ENCODE measurements at regions not wholly inside any gene's neighbourhood (a gene's known extent, or its start where the extent isn't known, plus 50 kb on each side); places are given as distances from the start of the nearest gene placed in this dataset.
A peak's percentile ranks its signal among the peaks of the same experiment; 100 is the strongest.

DNA sequence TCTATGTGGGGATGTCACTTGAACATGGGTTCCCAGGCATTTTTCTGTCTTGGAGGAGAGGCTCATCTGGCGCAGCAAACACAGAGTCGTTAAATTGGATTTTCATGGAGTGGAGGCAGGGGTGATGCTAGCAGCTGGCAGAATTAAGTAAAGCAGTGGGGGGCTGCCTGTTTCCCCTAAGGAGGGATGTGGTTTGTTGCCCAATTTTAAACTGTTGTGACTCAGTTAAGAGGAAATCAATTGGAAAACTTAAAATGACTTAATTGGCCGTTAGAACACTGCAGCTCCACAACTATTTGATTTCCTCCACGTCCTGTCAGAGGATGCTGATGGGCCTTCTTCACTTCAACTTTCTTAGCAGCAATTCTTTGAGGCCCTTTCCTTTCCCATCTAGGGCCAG, 354.1 kb upstream of the ATP5MC3 start:
- Histone ChIP-seq H3K36me3 (ENCODE audit: insufficient read depth, low read length, poor library complexity, severe bottlenecking) (no peaks in the 10 kb centered on the region), H3K27ac (ENCODE audit: low read depth, low read length, poor library complexity, severe bottlenecking) (no peak overlapping the region), H3K9me3 (ENCODE audit: low read depth, low read length, poor library complexity, severe bottlenecking) (no peaks in the 10 kb centered on the region), H3K27me3 (replicated peaks; ENCODE audit: insufficient read depth, low read depth, low read length, poor library complexity) (no peaks in the 10 kb centered on the region), H3K4me3 (ENCODE audit: low read depth, low read length, poor library complexity, severe bottlenecking) (no peak overlapping the region), H3K4me1 (ENCODE audit: insufficient read depth, low read length, poor library complexity, severe bottlenecking) (peaks cover 12% of the 10 kb centered on the region)
- intact Hi-C loops (cut with micrococcal nuclease; ENCODE audit: unreplicated experiment): loop anchor here (5.0 kb wide), 1 partner anchor 163 kb away; no protein-coding TSS in a partner anchor
- TF ChIP-seq EZH2 (IDR thresholded peaks at IDR 0.05; ENCODE audit: borderline replicate concordance, low read depth, low read length, poor library complexity, severe bottlenecking): no peak
- TF ChIP-seq, protein P1, sequence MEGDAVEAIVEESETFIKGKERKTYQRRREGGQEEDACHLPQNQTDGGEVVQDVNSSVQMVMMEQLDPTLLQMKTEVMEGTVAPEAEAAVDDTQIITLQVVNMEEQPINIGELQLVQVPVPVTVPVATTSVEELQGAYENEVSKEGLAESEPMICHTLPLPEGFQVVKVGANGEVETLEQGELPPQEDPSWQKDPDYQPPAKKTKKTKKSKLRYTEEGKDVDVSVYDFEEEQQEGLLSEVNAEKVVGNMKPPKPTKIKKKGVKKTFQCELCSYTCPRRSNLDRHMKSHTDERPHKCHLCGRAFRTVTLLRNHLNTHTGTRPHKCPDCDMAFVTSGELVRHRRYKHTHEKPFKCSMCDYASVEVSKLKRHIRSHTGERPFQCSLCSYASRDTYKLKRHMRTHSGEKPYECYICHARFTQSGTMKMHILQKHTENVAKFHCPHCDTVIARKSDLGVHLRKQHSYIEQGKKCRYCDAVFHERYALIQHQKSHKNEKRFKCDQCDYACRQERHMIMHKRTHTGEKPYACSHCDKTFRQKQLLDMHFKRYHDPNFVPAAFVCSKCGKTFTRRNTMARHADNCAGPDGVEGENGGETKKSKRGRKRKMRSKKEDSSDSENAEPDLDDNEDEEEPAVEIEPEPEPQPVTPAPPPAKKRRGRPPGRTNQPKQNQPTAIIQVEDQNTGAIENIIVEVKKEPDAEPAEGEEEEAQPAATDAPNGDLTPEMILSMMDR (conservative IDR thresholded peaks at IDR 0.05; ENCODE audit: low read depth, low read length): no peak
- DNase-seq (ENCODE audit: low spot score): peak; percentile 90
- no TSS peak for BruUV-seq (replicated peaks)
- POLR2A ChIA-PET (ENCODE audit: low non-redundant PET): no interaction called here
- CTCF ChIA-PET: no interaction called here

DNA sequence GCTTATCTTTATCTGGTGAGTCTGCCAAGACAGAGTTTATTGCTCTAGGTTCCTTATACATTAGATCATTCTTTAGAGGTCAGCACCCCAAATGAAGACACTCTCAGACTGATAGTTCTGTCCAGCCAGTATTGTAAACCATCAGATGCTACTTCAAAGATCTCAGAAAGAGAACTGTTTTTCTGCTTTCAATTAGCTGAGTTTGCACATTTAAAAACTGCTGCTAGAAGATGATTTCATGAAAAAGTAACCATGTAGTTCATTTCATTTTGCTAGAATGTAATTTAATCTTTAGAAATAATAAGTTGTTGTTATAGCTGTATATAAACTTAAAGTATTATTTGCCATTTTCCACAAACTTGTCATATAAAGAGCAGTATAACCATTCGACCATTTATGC, 344.5 kb upstream of the ATP5MC3 start:
- POLR2A ChIA-PET (ENCODE audit: low non-redundant PET): no interaction called here
- no peak for TF ChIP-seq EZH2 (IDR thresholded peaks at IDR 0.05; ENCODE audit: borderline replicate concordance, low read depth, low read length, poor library complexity, severe bottlenecking)
- TF ChIP-seq, protein P1 (conservative IDR thresholded peaks at IDR 0.05; ENCODE audit: low read depth, low read length): no peak
- no peak overlapping the region for H3K4me3 ChIP-seq (ENCODE audit: low read depth, low read length, poor library complexity, severe bottlenecking)
- no peaks in the 10 kb centered on the region for H3K27me3 ChIP-seq (replicated peaks; ENCODE audit: insufficient read depth, low read depth, low read length, poor library complexity)
- CTCF ChIA-PET: no interaction called here
- no peak for DNase-seq (ENCODE audit: low spot score)
- no peaks in the 10 kb centered on the region for H3K4me1 ChIP-seq (ENCODE audit: insufficient read depth, low read length, poor library complexity, severe bottlenecking)
- no TSS peak for BruUV-seq (replicated peaks)
- intact Hi-C loops (cut with micrococcal nuclease; ENCODE audit: unreplicated experiment): no loop called here
- no peaks in the 10 kb centered on the region for H3K36me3 ChIP-seq (ENCODE audit: insufficient read depth, low read length, poor library complexity, severe bottlenecking)
- H3K27ac ChIP-seq (ENCODE audit: low read depth, low read length, poor library complexity, severe bottlenecking): no peak overlapping the region
- H3K9me3 ChIP-seq (ENCODE audit: low read depth, low read length, poor library complexity, severe bottlenecking): no peaks in the 10 kb centered on the region

DNA sequence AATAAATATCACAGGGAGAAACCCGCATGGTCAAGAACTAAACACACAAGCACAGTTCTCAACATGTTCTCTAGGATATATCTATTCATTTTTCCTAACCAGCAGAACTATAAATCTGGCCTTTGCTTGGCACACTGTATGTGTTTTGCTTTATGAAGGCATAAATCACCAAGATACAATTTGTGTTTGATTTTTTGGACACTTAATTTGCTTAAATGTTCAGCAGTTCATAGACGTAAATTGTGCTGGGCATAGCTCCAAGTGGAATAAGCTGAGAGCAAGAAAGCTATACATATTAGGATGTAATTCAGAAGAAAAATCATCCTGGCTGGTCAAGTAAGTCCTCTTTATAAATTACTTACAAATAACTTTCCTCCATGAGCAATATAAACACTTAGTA, 341.5 kb upstream of the ATP5MC3 start:
- Histone ChIP-seq H3K4me1 (ENCODE audit: insufficient read depth, low read length, poor library complexity, severe bottlenecking) (no peaks in the 10 kb centered on the region), H3K9me3 (ENCODE audit: low read depth, low read length, poor library complexity, severe bottlenecking) (no peaks in the 10 kb centered on the region), H3K36me3 (ENCODE audit: insufficient read depth, low read length, poor library complexity, severe bottlenecking) (no peaks in the 10 kb centered on the region), H3K4me3 (ENCODE audit: low read depth, low read length, poor library complexity, severe bottlenecking) (no peak overlapping the region), H3K27me3 (replicated peaks; ENCODE audit: insufficient read depth, low read depth, low read length, poor library complexity) (no peaks in the 10 kb centered on the region), H3K27ac (ENCODE audit: low read depth, low read length, poor library complexity, severe bottlenecking) (no peak overlapping the region)
- CTCF ChIA-PET: no interaction called here
- intact Hi-C loops (cut with micrococcal nuclease; ENCODE audit: unreplicated experiment): no loop called here
- DNase-seq (ENCODE audit: low spot score): peak; percentile 8
- TF ChIP-seq EZH2 (IDR thresholded peaks at IDR 0.05; ENCODE audit: borderline replicate concordance, low read depth, low read length, poor library complexity, severe bottlenecking): no peak
- TF ChIP-seq, protein P1 (conservative IDR thresholded peaks at IDR 0.05; ENCODE audit: low read depth, low read length): no peak
- no TSS peak for BruUV-seq (replicated peaks)
- POLR2A ChIA-PET (ENCODE audit: low non-redundant PET): no interaction called here

All from A673 (cell line).